NCI-H1048 (cell line): ENCODE measurements at regions not wholly inside any gene's neighbourhood (a gene's known extent, or its start where the extent isn't known, plus 50 kb on each side); places are given as distances from the start of the nearest gene placed in this dataset.

Experiments used
- DNase-seq: peaks from one replicate; lab custom pipeline; 2025; lab: John Stamatoyannopoulos, UW

DNA sequence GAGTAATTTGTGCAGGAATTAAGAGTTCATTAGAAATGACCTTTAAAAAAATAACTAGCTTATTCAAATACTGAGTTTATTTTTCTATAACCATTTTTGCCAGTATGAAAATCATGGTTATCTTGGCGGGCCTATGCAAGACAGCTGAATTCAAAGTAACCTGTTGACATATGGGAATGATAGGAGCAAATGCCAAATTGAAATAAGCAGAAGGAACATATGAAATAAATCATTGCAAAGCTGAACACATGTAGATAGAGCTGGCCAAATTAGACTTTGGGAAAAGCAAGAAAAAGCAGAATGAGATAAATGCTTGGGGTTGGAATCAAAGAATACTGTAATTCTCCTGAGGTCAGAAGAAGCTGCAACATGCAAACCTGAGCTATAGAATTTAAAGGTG is 372.5 kb downstream of the ADAMTS20 start:
- DNase-seq, result no peak

DNA sequence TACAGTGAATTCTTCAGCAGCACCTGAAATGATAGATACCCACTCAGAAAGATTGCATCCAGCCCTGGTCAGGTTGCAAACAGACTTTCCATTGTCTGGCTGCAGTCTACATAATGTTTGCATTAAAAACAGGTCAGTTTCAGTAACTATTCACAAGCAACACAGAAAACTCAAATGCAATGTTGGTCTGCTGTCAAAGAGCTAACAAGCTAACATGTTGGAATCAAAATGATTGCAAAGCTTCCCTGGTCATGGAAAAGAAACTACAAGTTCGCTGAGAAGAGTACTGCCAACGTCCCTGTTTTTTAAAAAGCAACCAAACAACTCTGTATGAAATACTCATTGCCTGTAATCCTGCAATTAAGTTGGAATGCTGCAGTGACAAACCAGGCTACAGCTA is 374.7 kb downstream of the ADAMTS20 start:
- DNase-seq, result peak; percentile 6

DNA sequence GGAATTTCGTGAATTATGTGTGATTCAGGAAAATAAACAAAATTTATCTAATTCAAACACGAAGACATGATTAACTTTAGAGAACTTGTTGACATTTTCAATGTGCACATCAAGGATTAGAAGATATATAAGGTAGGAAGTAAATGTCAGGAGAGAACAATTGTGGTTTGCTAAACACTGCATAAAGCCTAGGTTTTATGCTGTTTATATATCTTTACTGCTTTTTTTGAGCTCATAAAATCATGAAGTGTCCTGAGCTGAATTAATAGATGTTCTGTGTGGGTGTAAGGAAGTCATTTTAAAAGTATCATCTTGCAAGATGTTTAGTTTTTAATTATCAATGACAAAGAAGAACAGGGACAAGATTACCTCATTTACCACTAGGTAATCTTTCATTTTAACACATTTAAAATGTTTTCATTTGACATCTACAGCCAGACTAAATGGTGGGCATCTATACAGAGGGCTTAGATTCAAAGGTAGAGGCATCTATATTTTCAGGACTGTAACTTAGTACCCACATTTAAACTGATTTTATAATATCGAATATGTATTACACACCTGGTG is 382.8 kb downstream of the ADAMTS20 start:
- DNase-seq, result no peak

DNA sequence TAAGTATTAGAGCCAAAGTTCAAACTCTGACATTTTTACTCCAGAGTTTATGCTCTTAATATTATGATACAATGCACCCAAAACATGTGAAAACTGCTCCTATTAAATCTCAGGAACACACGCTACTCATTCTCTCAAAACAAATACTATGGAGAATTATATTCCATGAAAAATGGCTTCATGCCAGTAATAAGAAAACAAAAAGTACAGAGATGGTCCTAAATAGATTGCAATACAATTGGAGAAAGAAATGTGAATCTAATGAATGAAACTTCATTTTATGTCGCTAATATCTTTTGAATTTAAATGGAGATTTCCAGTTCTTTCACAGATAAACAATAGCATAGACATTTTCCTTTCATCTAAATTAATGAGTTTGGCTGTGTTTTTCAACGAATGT is 384.3 kb downstream of the ADAMTS20 start:
- no peak for DNase-seq

DNA sequence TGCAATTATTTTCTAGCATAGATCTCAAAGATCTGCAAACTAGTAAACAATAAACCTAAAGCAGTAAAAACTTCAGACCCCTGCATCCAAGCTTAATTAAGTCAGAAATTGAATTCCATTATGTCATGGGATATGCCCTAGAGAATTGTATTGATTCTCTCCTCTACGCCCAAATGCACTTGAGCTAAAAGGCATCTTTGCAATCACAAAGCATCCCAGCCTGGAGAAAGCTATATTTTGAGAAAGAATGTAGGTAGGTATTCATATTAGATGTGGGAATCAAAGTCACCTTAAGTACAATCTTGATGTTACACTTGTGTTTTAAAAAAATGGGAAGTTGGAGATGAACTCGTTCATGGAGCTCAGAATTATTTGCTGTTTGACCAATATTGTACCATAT is 386.7 kb downstream of the ADAMTS20 start:
- DNase-seq, result no peak

DNA sequence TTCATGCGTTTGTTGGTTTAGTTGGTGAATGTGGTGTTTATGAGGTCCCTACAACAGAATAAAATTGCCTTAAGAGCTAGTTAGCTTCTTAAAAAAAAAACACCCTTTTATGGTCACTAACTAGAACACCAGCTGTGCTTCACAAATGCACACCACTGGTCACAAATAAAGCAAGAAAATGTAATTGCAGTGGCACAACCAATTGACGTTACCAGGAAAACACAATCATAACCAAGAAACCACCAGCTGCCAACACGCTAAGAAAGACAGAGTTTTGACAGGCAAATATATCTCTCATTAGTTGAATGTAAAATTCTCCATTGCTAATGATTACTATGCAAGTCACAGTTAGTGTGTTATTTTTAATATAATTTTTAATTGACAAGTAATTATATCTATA is 389.9 kb downstream of the ADAMTS20 start:
- DNase-seq, result no peak

DNA sequence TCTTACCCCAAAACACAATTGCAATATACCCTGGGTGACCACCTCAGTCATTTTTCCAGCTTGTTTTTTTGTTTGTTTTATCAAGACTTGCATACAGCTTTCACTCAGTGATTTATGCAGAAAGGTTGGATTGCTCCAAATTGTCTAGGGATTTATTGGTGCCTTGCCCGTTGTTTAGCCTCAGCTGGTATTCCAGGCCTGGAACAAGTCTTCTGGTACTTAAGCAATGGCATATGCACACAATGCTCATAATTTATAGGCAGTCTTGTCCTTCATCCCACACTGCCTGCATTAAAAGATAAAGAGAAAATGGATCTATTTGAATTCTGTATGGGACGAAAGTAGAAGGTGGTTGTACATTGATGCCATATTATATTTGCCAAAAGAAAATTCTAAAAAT is 392.5 kb downstream of the ADAMTS20 start:
- no peak for DNase-seq

DNA sequence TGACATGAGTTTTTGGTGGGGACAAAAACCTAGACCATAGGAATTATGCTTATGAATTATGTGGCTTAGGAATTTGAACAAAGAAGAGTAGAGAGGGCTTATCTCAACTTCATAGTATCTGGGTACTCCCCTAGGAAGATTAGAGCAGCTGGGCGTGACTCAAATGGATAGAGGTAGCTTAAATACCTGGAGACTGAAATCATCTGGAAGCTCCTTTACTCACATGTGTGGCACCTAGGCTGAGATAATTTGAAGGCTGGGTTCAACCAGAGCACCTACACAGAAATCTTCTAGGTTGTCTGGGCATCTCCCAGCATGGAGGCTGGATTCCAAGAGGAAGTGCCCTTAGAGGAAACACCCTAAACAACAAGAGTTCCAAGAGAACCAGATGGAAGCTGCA is 393.9 kb downstream of the ADAMTS20 start:
- DNase-seq, result no peak

DNA sequence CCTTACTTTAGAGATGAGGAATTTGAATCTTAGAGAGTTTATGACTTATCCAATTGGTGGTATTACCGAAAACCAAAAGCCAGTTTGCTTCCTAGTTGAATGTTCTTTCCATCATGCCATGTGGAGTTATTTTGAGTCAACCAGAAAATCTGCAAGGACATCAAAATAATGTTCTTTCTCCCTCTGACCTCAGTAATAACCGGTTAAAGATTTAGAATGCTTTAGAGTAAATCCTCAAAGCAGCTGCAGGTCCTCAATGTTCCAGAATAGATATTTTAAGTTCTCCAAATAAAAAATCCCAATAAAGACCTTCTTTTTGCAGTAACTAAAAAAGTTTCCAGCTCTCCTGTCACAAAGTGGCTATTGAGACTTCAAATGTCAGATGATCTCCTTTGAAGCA is 396.6 kb downstream of the ADAMTS20 start:
- no peak for DNase-seq

DNA sequence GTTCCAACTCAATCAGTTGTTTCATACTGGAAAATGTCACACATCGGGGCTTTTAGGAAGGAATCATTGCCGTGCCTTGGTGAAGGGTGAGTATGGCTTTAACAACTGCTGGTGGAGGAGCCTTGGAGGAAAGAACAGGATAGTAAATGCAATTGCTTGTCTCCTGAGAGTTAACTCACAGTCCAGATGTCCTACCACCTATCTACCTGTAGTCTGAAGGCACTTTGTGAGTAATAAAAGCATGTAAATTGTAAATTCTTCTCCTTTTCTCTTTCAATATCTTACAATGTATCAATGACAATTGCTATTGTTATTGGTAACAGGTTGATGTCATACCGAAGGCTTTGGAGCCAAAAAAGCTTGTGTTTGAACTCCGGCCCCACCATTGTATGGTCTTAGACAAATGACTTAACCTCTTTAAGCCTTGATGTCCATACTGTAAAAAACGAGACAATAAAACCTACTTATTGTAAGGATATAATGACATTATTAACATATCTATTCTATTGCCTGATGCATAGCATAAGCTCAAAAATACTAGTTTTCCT is 397.4 kb downstream of the ADAMTS20 start:
- DNase-seq, result no peak

DNA sequence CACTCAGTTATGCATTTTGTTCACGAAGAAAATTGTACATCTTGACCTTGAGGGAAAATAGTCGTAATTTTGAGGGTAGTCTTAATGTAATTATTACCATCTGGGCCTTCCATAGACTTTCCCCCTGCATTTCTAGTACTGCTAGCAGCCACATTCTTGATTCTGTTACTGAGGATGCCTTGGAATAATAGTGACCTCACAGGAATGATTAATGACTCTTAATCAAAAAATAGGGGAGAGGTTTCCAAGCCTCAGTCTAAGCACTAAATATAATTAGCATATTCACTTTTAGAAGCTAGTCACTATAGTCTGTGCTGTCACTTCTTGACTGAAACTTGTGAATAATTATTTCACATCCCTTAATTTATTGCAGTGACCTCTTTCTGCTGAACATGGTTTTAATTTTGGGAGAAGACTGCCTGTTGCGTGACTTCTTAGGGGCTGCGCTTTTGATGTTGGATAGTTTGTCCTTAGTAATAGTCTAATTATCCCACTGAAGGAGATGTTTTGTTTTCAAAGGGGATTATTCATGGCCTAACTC is 400.5 kb downstream of the ADAMTS20 start:
- DNase-seq, result no peak

DNA sequence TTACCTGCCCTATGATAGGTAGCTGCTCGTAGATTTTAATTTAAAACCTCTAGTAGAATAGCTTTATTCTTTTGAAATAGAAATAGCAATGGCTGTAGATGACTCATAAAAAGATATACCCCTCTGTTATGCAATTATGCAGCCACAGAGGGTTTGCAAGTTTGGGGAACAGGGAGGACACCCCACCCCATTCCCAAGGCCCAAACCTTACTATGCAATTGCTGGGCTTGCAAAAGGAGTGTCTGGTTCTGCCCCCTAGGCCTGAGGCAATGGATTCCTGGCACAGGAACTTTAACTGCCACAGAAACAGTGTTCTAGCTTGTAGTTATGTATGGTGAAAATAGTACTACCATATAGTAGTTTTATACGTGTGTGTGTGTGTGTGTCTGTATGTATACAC is 403.3 kb downstream of the ADAMTS20 start:
- DNase-seq, result no peak

DNA sequence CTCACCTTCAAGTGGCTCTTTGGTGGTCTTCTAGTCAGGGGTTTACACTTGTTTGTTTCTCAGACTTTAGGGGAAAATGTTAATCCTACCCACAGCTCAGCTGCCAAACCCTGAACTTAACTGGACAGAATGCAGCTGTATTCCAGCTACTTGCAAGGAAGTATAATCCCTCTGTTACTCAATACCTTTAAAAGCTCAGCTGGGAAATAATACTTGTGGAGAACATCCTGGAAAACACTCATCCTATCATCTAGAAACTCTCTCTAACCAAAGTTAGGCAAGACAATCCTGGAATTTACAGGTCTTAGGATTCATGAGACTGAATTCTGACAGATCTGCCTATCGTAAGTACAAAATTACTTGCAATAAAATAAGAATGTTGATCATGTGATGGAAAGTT is 404.1 kb downstream of the ADAMTS20 start:
- DNase-seq, result no peak

DNA sequence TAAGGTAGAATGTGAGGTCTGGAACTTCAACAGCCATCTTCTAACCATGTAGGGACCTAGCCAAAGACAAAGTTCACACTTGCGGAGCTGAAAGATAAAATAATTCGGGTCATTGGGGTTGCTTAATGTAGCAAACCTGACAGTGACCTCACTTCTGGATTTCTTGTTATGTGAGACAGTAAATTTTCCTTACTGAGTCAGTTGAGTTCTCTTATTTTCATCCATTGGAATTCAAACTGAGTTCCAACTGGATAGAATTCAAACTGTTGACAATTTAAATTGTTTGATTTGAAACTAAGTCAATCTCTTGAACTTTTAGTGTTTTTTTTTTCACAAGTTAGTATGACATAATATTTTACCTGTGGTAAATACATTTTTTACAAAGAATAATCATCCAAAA is 406.5 kb downstream of the ADAMTS20 start:
- DNase-seq, result no peak

DNA sequence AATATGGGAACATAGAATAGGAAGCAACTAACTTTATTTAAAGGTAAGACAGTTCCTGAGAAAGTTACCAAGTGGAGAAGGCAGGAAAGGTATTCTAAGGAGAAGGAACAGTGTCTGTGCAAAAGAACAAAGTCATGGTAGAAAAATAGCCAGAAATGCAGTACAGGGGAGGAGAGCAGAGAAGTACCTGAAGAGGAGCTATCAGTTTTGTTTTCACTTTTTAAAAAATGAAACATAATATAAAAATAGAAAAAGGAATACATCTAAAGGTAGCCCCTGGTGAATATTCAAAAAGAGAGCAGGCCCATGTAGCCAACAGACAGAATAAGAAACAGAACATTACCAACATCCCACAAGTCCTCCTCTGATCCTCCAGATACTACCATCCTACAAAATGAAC is 408.7 kb downstream of the ADAMTS20 start:
- no peak for DNase-seq

DNA sequence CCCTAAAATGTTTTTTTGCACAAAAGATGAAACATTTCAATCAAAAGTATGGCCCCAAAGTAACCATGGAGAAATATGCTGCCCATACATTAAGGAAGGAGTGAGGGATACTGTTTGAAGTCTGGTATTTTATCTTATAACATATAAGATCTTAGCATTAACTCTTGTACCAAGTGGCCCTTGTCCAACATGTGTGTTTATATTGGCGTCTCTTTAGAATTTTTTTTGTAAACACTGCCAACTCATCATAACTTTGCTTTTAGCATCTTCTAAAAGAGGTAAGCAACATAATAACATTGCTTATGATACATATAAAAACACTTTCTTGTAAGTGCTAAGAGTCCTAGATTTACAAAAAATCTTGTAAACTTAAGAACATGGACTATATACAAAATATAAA is 419.7 kb downstream of the ADAMTS20 start:
- DNase-seq, result no peak

DNA sequence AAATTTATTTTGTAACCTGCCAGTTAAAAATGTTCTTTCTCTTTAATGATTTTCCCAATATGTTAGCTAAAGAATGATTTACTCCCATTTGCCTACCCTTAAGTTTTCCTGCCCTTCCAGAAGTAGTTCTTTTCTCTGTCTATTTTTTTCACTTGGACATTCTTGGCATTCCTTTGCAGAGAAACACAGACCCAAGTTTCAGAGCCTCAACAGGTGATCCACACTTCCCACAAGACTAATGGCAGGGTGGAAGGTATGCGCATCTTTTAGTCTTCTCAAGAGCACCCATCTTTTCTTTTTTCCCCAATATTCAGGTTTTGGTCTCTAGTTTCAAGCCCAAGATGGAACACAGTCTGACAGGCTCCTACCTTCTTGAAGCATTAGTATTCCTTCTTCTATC is 420.7 kb downstream of the ADAMTS20 start:
- no peak for DNase-seq

DNA sequence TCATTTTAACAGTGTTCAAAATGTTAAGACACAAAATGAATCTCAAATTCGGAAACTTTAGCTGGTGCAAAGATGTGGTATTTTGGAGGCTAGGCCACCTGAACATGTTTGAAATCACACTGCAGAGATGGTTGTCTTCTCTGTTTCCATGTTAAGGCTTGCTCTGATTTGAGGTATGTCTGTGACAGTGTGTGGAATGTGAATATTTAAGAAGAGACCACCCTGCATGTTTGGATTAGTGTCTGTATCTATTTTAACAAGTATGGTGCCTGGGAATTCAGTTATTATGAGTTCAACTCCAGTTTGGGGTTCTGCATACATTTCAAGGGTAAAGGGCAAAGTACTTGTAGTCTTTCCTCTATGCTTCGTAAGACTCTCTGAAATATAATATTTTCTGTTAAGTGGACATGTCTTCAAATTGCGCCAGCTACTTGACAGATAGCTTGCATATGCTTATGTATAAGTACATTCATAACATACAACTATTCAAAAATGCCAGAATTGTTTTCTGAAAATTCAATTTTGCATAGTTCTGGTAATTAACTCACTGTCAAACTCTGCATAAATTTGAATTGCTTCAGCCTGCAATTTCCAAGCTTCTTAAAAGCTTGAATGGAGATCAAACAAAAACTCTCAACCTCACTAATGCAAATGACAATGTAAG is 424.0 kb downstream of the ADAMTS20 start:
- no peak for DNase-seq

DNA sequence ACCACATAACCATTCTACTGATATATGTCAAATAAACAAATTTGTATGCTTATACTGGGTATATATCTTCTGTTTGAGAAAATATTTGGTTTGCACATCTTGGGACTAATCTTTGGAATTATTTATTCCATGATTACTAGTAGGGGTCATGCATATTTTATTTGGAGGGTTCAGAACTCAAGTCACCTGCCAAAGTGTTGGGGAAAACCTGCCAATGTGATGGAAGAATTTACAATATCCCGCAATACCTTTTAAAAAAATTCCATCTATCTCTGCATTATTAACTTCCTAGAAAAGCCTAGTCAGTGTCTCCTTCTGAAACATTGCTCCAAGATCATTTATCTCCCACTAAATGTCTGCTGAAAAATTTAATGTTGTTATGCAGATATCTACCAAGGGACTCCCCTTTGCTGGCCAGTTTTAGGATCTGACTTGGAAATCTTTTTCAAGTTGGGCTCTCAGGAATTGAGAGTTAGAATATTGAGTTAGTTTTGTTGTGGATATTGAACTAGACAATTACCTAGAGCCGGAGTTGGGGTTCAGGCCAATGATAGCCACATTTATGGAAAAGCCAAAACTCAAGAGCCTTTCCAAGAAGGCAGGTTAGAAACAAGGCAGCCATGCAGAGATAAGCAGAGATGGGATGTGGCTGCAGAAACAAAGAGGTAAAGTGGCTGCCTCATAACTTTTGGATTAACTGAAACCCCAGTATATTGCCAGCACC is 425.2 kb downstream of the ADAMTS20 start:
- no peak for DNase-seq

DNA sequence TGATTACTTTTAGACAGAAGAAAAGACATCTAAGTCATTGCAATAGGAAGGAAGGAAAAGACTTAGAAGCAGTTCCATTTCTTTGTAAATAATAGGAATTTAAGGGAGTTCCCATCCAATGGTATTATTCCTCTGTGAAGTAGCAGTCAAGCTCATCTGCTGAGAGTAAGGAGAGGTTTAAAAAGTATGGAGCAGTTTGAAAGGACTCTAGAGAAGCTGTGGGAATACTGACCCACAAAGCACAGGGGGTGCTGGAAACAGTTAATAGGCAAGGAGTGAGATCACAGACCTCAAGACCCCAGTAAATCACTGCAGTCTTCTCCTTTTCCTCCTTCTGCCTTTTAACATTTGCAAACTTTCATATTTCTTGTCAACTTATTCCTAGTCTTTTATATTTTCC is 428.5 kb downstream of the ADAMTS20 start:
- DNase-seq, result no peak

DNA sequence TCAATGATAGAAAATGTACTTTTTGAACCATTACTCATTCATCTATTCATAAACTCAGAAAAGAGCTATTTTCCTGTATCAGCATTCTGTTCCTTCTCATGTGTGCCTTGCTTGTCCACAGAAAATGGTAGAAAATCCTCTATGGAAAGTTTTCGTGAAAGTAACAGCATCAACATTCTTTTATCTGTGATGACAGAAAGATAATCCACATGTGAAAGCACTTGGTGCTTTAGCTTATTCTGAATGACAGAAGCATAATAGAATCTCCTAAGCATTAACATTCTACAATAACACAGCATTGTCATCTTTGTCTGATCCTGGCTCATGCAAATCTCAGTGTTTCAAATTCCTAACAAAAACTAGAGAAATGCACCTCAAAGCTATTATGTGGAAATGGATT is 431.9 kb downstream of the ADAMTS20 start:
- no peak for DNase-seq

DNA sequence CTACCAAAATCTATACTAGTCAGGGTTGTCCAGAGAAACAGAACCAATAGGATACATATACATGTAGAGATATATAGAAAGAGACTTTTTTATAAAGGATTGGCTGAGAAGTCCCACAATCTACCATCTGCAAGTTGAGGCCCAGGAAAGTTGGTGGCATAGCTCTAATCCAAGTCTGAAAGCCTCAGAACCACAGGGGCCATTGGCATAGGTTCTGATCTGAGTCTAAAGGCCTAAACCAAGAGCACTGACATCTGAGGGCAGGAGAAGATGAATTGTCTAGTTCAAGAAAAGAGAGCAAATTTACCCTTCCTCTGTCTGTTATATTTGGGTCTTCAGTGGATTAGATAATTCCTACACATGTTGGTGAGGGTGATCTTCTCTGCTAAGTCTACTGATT is 433.1 kb downstream of the ADAMTS20 start:
- DNase-seq, result no peak

DNA sequence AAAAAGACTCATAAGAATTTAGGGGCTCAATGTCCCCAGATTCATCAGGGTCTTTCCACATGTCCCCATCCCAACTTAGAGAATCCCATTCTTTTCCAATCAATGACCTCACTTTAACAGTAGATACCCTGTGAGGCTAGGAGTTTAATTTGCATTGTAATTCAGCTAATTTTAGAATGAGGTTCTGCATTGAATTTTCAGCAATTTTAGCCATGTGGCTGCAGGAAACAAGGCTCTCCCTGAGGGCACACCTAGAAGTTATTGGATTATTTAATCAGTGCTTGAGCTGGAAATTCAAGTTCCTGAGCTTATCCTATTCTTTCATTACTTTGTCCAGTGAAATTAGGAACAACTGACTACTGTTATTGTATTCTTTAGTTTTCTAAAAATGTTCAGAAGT is 433.8 kb downstream of the ADAMTS20 start:
- DNase-seq, result no peak
